GM21367 (cell line): ENCODE measurements at regions not wholly inside any gene's neighbourhood (a gene's known extent, or its start where the extent isn't known, plus 50 kb on each side); places are given as distances from the start of the nearest gene placed in this dataset.
"Not testable (repeated sequence)": the region's sequence is repeated elsewhere in the genome, so short reads cannot be mapped to it uniquely, and the experiment has no call there.

ENCODE experiments used
- ATAC-seq: cut with Tn5 transposase; IDR thresholded peaks from one replicate; pipeline ENCODE4 v1.9.1; 2021; ENCODE audit not compliant: unreplicated experiment

- ATAC-seq, result no peak
Measured at GRCh38 chr2:175690113-175690837, 311.8 kb downstream of the LNPK start.

- ATAC-seq, result no peak
Measured at GRCh38 chr2:175688243-175688642, 313.8 kb downstream of the LNPK start.

GRCh38 chr2:175687465-175687864 is 314.6 kb downstream of the LNPK start:
- no peak for ATAC-seq

- ATAC-seq, result no peak
Measured at GRCh38 chr2:175686002-175686401, 316.1 kb downstream of the LNPK start.

DNA sequence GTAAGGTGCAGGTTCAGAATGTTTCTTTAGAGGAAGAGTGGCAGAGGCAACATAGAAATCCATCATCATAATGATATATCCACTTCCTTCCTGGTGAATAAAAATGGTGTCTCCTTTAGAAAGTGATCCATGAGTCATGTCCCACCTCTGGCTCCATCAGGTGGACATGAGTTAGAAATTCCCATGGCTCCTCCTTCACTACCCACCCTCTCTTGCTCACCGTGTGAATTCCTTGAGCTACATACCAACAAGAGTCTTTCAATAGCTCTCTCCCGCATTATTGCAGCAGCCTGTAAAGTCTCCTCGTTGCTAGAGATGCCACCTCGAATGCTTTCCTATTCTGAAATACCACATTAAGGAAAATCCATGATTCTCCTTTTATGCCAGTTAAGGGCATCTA is 317.6 kb downstream of the LNPK start:
- no peak for ATAC-seq

- ATAC-seq, result no peak
Measured at GRCh38 chr2:175679728-175680127, 322.3 kb downstream of the LNPK start.

GRCh38 chr2:175679231-175679630 is 322.8 kb downstream of the LNPK start:
- ATAC-seq, result no peak

- no peak for ATAC-seq
Measured at GRCh38 chr2:175677880-175678279, 324.2 kb downstream of the LNPK start.

DNA sequence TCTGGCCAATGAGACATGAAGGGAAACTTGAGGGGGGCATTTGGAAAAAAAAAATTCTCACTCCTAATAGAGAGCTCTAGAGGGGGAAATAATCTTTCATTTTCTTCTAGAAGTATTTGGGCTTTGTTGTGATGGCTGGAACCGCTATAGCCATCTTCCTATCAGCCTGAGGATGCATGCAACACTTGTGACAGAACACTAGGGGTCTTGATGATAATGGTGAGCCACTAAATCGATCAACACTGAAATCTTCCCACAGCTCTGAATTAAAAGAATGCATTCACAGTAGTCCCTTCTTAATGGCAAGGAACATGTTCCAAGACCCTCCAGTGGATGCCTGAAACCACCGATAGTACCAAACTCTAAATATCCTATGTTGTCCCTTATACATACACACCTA is 325.3 kb downstream of the LNPK start:
- ATAC-seq, result no peak

- ATAC-seq, result not testable (repeated sequence)
Measured at GRCh38 chr2:175668804-175669203, 333.3 kb downstream of the LNPK start.

- no peak for ATAC-seq
Measured at GRCh38 chr2:175662335-175662734, 339.7 kb downstream of the LNPK start.

DNA sequence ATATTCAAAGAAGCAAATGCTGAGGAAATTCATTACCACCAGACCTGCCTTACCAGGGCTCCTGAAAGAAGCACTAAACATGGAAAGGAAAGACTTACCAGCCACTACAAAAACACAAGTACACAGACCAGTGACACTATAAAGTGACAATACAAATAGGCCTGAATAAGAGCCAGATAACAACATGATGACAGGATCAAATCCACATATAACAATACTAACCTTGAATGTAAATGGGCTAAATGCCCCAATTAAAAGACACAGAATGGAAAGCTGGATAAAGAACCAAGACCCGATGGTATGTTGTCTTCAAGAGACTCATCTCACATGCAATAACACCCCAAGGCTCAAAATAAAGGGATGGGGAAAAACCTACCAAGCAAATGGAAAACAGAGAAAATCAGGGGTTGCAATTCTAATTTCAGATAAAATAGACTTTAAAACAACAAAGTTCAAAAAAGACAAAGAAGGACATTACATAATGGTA is 353.4 kb downstream of the LNPK start:
- no peak for ATAC-seq

- ATAC-seq, result no peak
Measured at GRCh38 chr2:175647058-175647457, 355.0 kb downstream of the LNPK start.

- no peak for ATAC-seq
Measured at GRCh38 chr2:175640655-175641054, 361.4 kb downstream of the LNPK start.

DNA sequence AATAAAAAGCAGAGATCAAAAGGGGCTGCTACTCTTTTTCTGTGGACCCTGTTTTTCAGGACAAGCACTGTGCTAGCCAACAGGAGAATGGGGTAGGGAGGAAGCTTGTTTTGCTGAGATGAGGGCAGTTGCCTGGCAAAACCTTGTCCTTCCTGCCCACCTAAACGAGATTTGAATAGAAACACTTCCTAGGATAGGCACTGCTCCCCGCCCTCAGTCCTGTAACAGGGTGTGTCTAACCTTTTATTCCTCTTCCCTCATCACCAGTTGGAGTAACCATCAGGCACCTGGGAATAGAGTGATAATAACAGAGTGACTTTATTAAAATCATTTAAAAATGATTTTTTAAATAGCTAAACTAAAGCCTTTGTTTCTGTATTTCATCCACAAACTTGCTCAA is 368.8 kb downstream of the LNPK start:
- no peak for ATAC-seq

DNA sequence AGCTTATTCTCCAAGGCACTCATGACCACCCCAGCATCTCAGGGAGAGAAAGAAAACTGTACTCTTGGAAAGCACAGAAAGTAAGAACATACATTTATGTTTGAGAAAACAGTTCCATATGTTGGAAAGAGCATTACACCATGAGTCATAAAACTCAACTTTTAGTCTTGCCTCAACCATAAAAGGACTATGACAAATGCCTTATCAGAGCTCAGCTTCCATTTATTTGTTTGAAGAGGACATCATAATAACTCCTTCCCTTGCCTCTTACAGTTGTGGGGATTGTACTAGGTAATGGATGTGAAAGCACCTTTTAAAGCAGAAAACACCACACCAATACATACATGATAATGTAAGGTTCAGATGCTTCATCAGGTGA is 370.8 kb downstream of the LNPK start:
- ATAC-seq, result no peak

DNA sequence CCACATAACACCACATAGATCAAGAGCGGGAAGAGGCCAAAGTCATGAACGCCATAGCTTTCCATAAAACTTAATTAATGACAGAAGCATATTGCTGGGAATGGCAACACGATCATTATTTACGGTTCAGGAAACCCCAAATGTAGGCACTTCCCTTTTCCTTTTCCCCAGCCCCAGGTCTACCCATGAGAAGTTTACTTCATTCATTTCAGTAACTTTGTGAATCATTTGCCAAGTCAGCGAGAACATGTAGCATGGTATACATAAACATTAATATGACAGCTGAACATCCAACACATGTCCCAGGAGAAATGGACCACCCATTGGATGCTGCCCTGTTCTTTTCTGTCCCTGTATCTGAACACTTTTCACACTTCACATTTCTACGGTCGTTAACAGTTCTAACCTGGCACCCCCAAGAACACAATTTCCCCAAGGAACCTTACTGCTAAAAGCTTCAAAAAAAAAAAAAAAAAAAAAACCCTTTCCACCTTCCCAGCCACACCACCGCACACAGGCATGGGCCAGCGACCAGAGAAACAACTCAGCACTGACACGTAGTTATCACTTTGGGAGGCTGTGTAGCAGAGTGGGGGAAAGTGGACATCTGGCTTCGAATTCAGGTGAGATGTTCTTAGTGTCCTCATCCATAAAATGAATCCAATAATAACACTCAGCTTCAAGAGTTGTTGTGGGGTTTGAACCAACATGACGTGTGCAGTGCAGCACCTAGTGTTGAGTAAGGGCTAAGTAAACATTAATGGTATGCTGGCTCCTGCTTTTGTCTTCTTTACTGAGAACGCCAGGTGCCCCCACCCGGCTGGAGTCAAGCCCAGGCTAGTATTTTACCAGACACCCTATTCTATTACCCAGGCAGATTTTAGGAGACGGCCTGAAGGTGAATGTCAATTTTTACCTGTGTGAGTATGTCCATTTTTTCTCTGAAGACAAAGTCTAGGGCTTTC is 371.5 kb downstream of the LNPK start:
- no peak for ATAC-seq

DNA sequence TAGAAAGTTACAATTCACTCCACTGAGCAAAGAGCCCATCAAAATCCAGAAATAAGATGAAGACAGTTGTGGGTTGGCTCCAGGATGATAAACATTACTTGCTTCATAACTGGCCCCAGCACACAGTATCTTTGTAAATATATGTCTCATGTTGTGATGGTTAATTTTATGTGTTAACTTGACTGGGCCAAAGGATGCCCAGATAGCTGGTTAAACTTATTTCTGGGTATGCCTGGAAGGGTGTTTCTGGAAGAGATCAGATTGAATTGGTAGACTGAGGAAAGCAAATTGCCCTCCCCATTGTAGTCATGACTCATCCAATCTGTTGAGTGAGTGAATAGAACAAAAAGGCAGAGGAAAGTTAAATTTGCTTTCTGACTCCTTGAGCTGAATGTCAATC is 373.8 kb downstream of the LNPK start:
- no peak for ATAC-seq

DNA sequence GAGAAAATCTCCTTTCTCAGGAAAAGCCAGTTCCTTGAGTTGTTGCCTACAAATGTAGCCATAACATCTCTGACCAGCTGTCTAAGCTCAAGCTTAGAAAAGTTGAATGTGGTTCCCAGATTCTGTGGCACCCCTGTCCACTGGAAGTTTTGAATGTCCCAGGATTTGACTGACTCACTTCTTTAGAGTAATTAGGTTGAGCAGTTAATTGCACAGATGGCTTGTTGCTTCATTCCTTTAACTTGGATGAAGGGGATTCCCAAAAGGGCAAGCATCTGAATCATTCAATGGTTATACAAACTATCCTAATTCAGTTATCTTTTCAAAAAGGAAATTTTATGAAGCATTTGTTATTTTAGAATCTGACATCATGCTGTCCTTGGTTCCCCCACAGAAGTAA is 374.7 kb downstream of the LNPK start:
- no peak for ATAC-seq

DNA sequence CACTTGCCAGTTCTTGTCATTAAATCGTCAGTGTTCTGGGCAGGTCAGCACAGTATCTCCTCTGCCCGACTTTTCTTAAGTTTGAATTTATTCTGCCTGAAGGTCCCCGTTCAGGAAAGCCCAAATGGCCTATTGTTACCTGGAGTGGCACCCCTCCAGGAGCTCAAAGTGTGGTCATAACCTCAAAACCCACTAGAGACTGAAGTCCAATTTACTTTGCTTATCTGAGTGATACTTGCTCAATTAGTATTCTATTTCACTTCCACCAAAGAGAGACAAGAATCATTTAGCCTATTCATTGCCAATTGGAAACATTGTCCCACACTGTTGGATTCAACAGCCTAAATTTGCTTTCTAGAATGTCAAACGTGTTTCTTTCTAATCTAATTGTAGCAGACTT is 375.3 kb downstream of the LNPK start:
- no peak for ATAC-seq

- no peak for ATAC-seq
Measured at GRCh38 chr2:175624785-175625184, 377.3 kb downstream of the LNPK start.

GRCh38 chr2:175624211-175624761 is 377.8 kb downstream of the LNPK start:
- ATAC-seq, result no peak
